Fibroblast of lung (primary cell): ENCODE measurements at regions not wholly inside any gene's neighbourhood (a gene's known extent, or its start where the extent isn't known, plus 50 kb on each side); places are given as distances from the start of the nearest gene placed in this dataset.

Experiments
- DNase-seq, 2 donors: peaks; one replicate each; pipeline versions ENCODE4 v3.0.0 to v3.0.0-alpha.2; 2010; ENCODE audit warnings: low read depth in 2 of 2
- H2AFZ ChIP-seq: 2 replicates; pipeline ENCODE4 v1.5.1; 2012; ENCODE audit warnings: low read length, control low read depth, inconsistent platforms
- H3K27ac ChIP-seq: 2 replicates; pipeline ENCODE4 v1.5.1; 2011; ENCODE audit warnings: low read length, control low read depth; ENCODE audit not compliant: insufficient read depth
- H3K27me3 ChIP-seq: 2 replicates; pipeline ENCODE4 v1.5.1; 2011; ENCODE audit warnings: mild to moderate bottlenecking, low read length; ENCODE audit not compliant: control insufficient read depth, insufficient read depth
- H3K36me3 ChIP-seq: 2 replicates; pipeline ENCODE4 v1.5.1; 2011; ENCODE audit warnings: low read length; ENCODE audit not compliant: control insufficient read depth, insufficient read depth
- H3K4me1 ChIP-seq: 2 replicates; pipeline ENCODE4 v1.5.1; 2011; ENCODE audit warnings: low read length; ENCODE audit not compliant: control insufficient read depth, insufficient read depth; ENCODE audit errors: extremely low read depth
- H3K4me2 ChIP-seq: 2 replicates; pipeline ENCODE4 v1.5.1; 2011; ENCODE audit warnings: low read length, control low read depth; ENCODE audit not compliant: insufficient read depth; ENCODE audit errors: extremely low read depth
- H3K4me3 ChIP-seq, 4 experiments: fragments of 200-600 bp in 1 of 4; sonication (generic) in 1 of 4; replicated peaks in 1 of 4; 2 replicates each; pipeline ENCODE4 v1.5.1; 2011 to 2016; ENCODE audit warnings: low read length in 4 of 4, low read depth in 3 of 4, mild to moderate bottlenecking in 3 of 4, control low read depth in 2 of 4, inconsistent platforms in 1 of 4, mixed read lengths in 1 of 4; ENCODE audit not compliant: insufficient read depth in 1 of 4; ENCODE audit errors: control extremely low read depth in 1 of 4
- H3K79me2 ChIP-seq: 2 replicates; pipeline ENCODE4 v1.5.1; 2012; ENCODE audit warnings: mild to moderate bottlenecking, low read length, inconsistent platforms; ENCODE audit not compliant: control insufficient read depth, insufficient read depth
- H3K9ac ChIP-seq: 2 replicates; pipeline ENCODE4 v1.5.1; 2011; ENCODE audit warnings: mild to moderate bottlenecking, low read length, control low read depth; ENCODE audit not compliant: insufficient read depth
- H3K9me3 ChIP-seq: 2 replicates; pipeline ENCODE4 v1.5.1; 2012; ENCODE audit warnings: low read depth, low read length; ENCODE audit not compliant: control insufficient read depth, insufficient read depth
- H4K20me1 ChIP-seq: 2 replicates; pipeline ENCODE4 v1.5.1; 2011; ENCODE audit warnings: low read length; ENCODE audit not compliant: control insufficient read depth, insufficient read depth; ENCODE audit errors: extremely low read depth
- EZH2 ChIP-seq: IDR thresholded peaks from 2 replicates; pipeline ENCODE4 v1.5.1; 2012; ENCODE audit warnings: low read length, control low read depth, mild to moderate bottlenecking; ENCODE audit errors: missing control alignments
- TF ChIP-seq, protein P1 (sequence below), 2 donors: IDR thresholded peaks in 1 of 2; conservative IDR thresholded peaks in 1 of 2; 1 replicate in 1 of 2; 2 replicates in 1 of 2; pipeline ENCODE4 v1.5.1; 2011 to 2012; ENCODE audit warnings: low read length in 2 of 2, control low read depth in 1 of 2, inconsistent platforms in 1 of 2, low read depth in 1 of 2, mild to moderate bottlenecking in 1 of 2

GRCh38 chr3:16813336-16813735 is 71.4 kb upstream of the PLCL2 start:
- Histone ChIP-seq H2AFZ (no peak overlapping the region), H3K27me3 (peaks cover 2% of the 10 kb centered on the region), H3K4me2 (no peak overlapping the region), H3K79me2 (no peaks in the 10 kb centered on the region), H4K20me1 (no peaks in the 10 kb centered on the region), H3K4me1 (no peaks in the 10 kb centered on the region), H3K9me3 (no peaks in the 10 kb centered on the region), H3K9ac (no peak overlapping the region), H3K27ac (no peak overlapping the region), H3K36me3 (no peaks in the 10 kb centered on the region), H3K4me3 (no peak overlapping the region)
- TF ChIP-seq, protein P1, sequence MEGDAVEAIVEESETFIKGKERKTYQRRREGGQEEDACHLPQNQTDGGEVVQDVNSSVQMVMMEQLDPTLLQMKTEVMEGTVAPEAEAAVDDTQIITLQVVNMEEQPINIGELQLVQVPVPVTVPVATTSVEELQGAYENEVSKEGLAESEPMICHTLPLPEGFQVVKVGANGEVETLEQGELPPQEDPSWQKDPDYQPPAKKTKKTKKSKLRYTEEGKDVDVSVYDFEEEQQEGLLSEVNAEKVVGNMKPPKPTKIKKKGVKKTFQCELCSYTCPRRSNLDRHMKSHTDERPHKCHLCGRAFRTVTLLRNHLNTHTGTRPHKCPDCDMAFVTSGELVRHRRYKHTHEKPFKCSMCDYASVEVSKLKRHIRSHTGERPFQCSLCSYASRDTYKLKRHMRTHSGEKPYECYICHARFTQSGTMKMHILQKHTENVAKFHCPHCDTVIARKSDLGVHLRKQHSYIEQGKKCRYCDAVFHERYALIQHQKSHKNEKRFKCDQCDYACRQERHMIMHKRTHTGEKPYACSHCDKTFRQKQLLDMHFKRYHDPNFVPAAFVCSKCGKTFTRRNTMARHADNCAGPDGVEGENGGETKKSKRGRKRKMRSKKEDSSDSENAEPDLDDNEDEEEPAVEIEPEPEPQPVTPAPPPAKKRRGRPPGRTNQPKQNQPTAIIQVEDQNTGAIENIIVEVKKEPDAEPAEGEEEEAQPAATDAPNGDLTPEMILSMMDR (conservative IDR thresholded peaks at IDR 0.05 in 1 of 2, IDR thresholded peaks at IDR 0.05 in 1 of 2; ENCODE audit: low read depth in 1 of 2, low read length in 2 of 2) = no peak
- no peak for TF ChIP-seq EZH2
- DNase-seq = no peak

DNA sequence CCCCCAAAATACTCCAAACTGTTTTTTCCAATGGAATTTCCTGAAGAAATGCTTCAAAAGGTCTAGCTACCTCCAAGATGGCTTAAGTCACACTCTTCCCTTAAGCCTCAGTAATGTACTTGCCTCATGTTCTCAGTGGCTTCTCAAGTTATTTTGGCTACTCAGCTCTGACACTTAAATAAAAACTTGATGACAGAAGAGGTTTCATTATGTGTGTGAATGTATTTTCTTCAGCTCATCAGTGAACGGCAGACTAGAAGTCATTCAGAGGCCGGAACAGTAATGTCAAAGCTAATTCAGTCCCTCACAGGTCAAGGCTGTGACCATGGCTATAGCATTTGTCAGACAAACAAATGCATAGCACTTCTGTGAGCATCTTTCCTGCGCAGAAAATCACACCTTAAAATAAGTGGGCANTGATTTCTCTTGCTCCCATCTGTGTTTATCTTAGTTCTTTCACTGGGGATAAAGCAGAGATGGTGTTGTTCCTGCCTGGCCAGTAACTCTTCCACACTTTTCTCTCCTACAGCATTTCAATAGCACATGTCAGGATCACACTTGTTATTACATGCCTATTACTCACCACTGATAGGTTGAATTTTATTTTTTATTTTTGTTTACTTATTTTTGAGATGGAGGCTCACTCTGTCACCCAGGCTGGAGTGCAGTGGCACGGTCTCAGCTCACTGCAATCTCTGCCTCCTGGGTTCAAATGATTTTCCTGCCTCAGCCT is 68.5 kb upstream of the PLCL2 start:
- no peaks in the 10 kb centered on the region for H4K20me1 ChIP-seq

GRCh38 chr3:16817197-16817596 is 67.6 kb upstream of the PLCL2 start:
- TF ChIP-seq, protein P1 (conservative IDR thresholded peaks at IDR 0.05 in 1 of 2, IDR thresholded peaks at IDR 0.05 in 1 of 2; ENCODE audit: low read depth in 1 of 2, low read length in 2 of 2) = no peak
- TF ChIP-seq EZH2 = no peak
- no peak overlapping the region for H3K4me2 ChIP-seq
- H3K9me3 ChIP-seq = no peaks in the 10 kb centered on the region
- H3K4me3 ChIP-seq = no peak overlapping the region
- no peaks in the 10 kb centered on the region for H3K4me1 ChIP-seq
- H4K20me1 ChIP-seq = no peaks in the 10 kb centered on the region
- DNase-seq = peak in 1 of 2 donors; percentile 12
- H3K79me2 ChIP-seq = no peaks in the 10 kb centered on the region
- no peak overlapping the region for H2AFZ ChIP-seq
- no peak overlapping the region for H3K27ac ChIP-seq
- no peaks in the 10 kb centered on the region for H3K36me3 ChIP-seq
- no peaks in the 10 kb centered on the region for H3K27me3 ChIP-seq
- no peak overlapping the region for H3K9ac ChIP-seq

More for the DNA sequence above, 68.5 kb upstream of the PLCL2 start:
- Histone ChIP-seq H3K27me3 (no peaks in the 10 kb centered on the region), H3K4me1 (no peaks in the 10 kb centered on the region), H3K4me3 (no peak overlapping the region), H3K27ac (no peak overlapping the region), H3K9me3 (no peaks in the 10 kb centered on the region), H3K9ac (no peak overlapping the region), H3K36me3 (no peaks in the 10 kb centered on the region), H3K4me2 (no peak overlapping the region), H2AFZ (no peak overlapping the region), H3K79me2 (no peaks in the 10 kb centered on the region)
- no peak for DNase-seq
- no peak for TF ChIP-seq EZH2
- TF ChIP-seq, protein P1 (conservative IDR thresholded peaks at IDR 0.05 in 1 of 2, IDR thresholded peaks at IDR 0.05 in 1 of 2; ENCODE audit: low read depth in 1 of 2, low read length in 2 of 2) = no peak
